Panc1 (cell line): ENCODE measurements at regions not wholly inside any gene's neighbourhood (a gene's known extent, or its start where the extent isn't known, plus 50 kb on each side); places are given as distances from the start of the nearest gene placed in this dataset.

Experiments
- ATAC-seq: fragments of 200-7000 bp; cut with Tn5 transposase; 2 replicates; pipeline ENCODE4 v1.9.1; 2020; ENCODE audit warnings: mild to moderate bottlenecking, moderate library complexity
- BruUV-seq: library from RNA; stranded (reverse); fragments of 400-500 nt; replicated peaks from 2 replicates; lab custom pipeline; 2021; lab: Mats Ljungman, UMichigan
- CTCF ChIA-PET: fragments of 300-600 bp; sonication (Branson Sonifier 250); formaldehyde crosslinking; loops from one replicate; lab custom pipeline; 2022; ENCODE audit warnings: antibody characterized with exemption; lab: Charles Lee
- POLR2A ChIA-PET: fragments of 300-600 bp; sonication (Branson Sonifier 250); formaldehyde crosslinking; loops from one replicate; lab custom pipeline; 2022; ENCODE audit warnings: antibody characterized with exemption; lab: Charles Lee
- DNase-seq: peaks from one replicate; pipeline ENCODE4 v3.0.0-alpha.2; 2010; ENCODE audit warnings: low read depth, low spot score
- H3K27ac ChIP-seq: 2 replicates; pipeline ENCODE4 v1.5.1; 2011; ENCODE audit warnings: mild to moderate bottlenecking, low read length, inconsistent platforms
- H3K27me3 ChIP-seq: fragments of 200-500 bp; sonication (Bioruptor generic); 2 replicates; pipeline ENCODE4 v1.6.0; 2014; ENCODE audit warnings: low read length, inconsistent platforms; ENCODE audit not compliant: control insufficient read depth, insufficient read depth
- H3K36me3 ChIP-seq: fragments of 200-500 bp; sonication (Bioruptor generic); 2 replicates; pipeline ENCODE4 v1.5.1; 2014; ENCODE audit warnings: inconsistent platforms, mild to moderate bottlenecking, low read length, moderate library complexity; ENCODE audit not compliant: control insufficient read depth, insufficient read depth
- H3K4me1 ChIP-seq: 2 replicates; pipeline ENCODE4 v1.5.1; 2011; ENCODE audit warnings: inconsistent platforms, mild to moderate bottlenecking, low read length, moderate library complexity; ENCODE audit not compliant: control insufficient read depth, insufficient read depth
- H3K4me3 ChIP-seq, 2 experiments: 2 replicates each; pipeline ENCODE4 v1.5.1; 2011 to 2012; ENCODE audit warnings: low read depth in 2 of 2, low read length in 2 of 2, mild to moderate bottlenecking in 2 of 2, inconsistent platforms in 1 of 2, moderate library complexity in 1 of 2
- H3K9me3 ChIP-seq: fragments of 200-500 bp; sonication (Bioruptor generic); 2 replicates; pipeline ENCODE4 v1.5.1; 2014; ENCODE audit warnings: low read depth, mild to moderate bottlenecking, inconsistent platforms, low read length, moderate library complexity; ENCODE audit not compliant: control insufficient read depth, insufficient read depth
- POLR2AphosphoS5 ChIP-seq: IDR thresholded peaks from 2 replicates; pipeline ENCODE4 v1.6.1; 2012; ENCODE audit warnings: mild to moderate bottlenecking, low read depth, low read length, moderate library complexity
- SIN3A ChIP-seq: IDR thresholded peaks from 2 replicates; pipeline ENCODE4 v1.6.1; 2012; ENCODE audit warnings: low read depth, mild to moderate bottlenecking, low read length, moderate library complexity, borderline replicate concordance; ENCODE audit not compliant: insufficient read depth
- TCF7L2 ChIP-seq: IDR thresholded peaks from 2 replicates; pipeline ENCODE4 v1.6.1; 2011; ENCODE audit warnings: mild to moderate bottlenecking, low read depth, low read length, inconsistent platforms
- in situ Hi-C: cut with HindIII; loops from 2 replicates; pipeline ENCODE4 v1.10.0; 2016; ENCODE audit warnings: low sequenced_read_pairs, low pct_unique_long_range_greater_than_20kb
- intact Hi-C: fragments of 100-400 bp; cut with micrococcal nuclease; formaldehyde crosslinking; loops from one replicate; pipeline ENCODE4 v1.10.0; 2022; ENCODE audit not compliant: unreplicated experiment
- TF ChIP-seq, protein P1 (sequence below): fragments of 450-650 bp; IDR thresholded peaks from 2 replicates; pipeline ENCODE4 v1.5.1; 2017; ENCODE audit warnings: mild to moderate bottlenecking
- TF ChIP-seq, protein P2 (sequence below), 2 experiments: IDR thresholded peaks; 2 replicates each; pipeline ENCODE4 v1.6.1; 2011 to 2012; ENCODE audit warnings: low read depth in 2 of 2, control low read depth in 1 of 2, low read length in 1 of 2, mild to moderate bottlenecking in 1 of 2, moderate library complexity in 1 of 2; ENCODE audit not compliant: insufficient read depth in 1 of 2

DNA sequence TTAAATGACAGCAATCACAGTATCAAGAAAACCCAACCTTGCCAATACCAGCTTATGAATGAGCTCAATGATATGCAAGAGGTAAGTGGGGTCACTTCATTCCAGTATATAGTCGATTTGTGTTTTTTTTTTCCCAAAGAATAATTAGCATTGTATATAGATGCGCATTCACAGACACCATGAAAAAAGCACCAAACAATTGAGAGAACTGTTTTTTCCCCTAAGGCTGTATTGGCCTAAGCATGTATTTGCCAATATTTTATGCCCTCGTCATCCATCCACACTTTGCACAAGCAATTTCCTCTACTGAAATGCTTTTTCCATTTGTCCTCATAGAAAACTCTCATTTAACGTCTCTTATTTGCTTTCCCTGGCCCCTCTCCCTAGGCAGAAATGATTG lies 213.7 kb downstream of the SAMD5 start:
- CTCF ChIA-PET, result no interaction called here
- ATAC-seq (no peak), DNase-seq (no peak)
- intact Hi-C loops, result no loop called here
- no peaks in the 10 kb centered on the region for H3K27me3 ChIP-seq
- H3K4me3 ChIP-seq, result no peak overlapping the region
- no peaks in the 10 kb centered on the region for H3K4me1 ChIP-seq
- TF ChIP-seq, protein P1, sequence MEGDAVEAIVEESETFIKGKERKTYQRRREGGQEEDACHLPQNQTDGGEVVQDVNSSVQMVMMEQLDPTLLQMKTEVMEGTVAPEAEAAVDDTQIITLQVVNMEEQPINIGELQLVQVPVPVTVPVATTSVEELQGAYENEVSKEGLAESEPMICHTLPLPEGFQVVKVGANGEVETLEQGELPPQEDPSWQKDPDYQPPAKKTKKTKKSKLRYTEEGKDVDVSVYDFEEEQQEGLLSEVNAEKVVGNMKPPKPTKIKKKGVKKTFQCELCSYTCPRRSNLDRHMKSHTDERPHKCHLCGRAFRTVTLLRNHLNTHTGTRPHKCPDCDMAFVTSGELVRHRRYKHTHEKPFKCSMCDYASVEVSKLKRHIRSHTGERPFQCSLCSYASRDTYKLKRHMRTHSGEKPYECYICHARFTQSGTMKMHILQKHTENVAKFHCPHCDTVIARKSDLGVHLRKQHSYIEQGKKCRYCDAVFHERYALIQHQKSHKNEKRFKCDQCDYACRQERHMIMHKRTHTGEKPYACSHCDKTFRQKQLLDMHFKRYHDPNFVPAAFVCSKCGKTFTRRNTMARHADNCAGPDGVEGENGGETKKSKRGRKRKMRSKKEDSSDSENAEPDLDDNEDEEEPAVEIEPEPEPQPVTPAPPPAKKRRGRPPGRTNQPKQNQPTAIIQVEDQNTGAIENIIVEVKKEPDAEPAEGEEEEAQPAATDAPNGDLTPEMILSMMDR, result no peak
- TF ChIP-seq SIN3A, result no peak
- TF ChIP-seq POLR2AphosphoS5, result no peak
- TF ChIP-seq, protein P2, sequence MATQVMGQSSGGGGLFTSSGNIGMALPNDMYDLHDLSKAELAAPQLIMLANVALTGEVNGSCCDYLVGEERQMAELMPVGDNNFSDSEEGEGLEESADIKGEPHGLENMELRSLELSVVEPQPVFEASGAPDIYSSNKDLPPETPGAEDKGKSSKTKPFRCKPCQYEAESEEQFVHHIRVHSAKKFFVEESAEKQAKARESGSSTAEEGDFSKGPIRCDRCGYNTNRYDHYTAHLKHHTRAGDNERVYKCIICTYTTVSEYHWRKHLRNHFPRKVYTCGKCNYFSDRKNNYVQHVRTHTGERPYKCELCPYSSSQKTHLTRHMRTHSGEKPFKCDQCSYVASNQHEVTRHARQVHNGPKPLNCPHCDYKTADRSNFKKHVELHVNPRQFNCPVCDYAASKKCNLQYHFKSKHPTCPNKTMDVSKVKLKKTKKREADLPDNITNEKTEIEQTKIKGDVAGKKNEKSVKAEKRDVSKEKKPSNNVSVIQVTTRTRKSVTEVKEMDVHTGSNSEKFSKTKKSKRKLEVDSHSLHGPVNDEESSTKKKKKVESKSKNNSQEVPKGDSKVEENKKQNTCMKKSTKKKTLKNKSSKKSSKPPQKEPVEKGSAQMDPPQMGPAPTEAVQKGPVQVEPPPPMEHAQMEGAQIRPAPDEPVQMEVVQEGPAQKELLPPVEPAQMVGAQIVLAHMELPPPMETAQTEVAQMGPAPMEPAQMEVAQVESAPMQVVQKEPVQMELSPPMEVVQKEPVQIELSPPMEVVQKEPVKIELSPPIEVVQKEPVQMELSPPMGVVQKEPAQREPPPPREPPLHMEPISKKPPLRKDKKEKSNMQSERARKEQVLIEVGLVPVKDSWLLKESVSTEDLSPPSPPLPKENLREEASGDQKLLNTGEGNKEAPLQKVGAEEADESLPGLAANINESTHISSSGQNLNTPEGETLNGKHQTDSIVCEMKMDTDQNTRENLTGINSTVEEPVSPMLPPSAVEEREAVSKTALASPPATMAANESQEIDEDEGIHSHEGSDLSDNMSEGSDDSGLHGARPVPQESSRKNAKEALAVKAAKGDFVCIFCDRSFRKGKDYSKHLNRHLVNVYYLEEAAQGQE (IDR thresholded peaks at IDR 0.05; ENCODE audit: insufficient read depth in 1 of 2, low read depth in 2 of 2, low read length in 1 of 2), result no peak
- TF ChIP-seq TCF7L2, result no peak
- H3K9me3 ChIP-seq, result no peaks in the 10 kb centered on the region
- POLR2A ChIA-PET, result interaction anchor here (0.5 kb wide), 1 partner anchor 1021 kb away, joined by 3 read pairs; no protein-coding TSS in a partner anchor
- H3K36me3 ChIP-seq, result no peaks in the 10 kb centered on the region
- in situ Hi-C loops, result no loop called here
- no peak overlapping the region for H3K27ac ChIP-seq
- no TSS peak for BruUV-seq

DNA sequence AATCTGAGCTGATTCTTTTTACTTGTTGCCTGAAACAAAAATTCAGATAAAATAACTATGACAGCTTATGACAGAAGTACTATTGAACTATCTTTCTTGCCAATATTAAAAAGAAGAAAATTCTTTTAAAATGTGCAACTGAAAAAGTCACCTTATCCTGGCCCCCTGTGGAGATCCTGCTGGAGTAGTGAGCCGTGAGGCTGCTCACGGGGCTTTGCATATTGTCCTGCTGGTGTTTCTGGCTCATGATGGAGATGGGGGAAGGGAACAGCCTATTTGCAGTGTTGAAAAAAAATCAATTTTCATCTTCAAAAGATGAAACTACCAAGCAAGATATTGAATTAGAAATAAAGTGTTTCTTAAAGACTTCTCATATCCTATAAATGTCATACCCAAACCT lies 216.0 kb downstream of the SAMD5 start:
- Histone ChIP-seq H3K27ac (no peak overlapping the region), H3K4me1 (no peaks in the 10 kb centered on the region), H3K4me3 (no peak overlapping the region), H3K27me3 (no peaks in the 10 kb centered on the region), H3K9me3 (no peaks in the 10 kb centered on the region), H3K36me3 (no peaks in the 10 kb centered on the region)
- intact Hi-C loops (no loop called here), in situ Hi-C loops (no loop called here)
- ChIA-PET POLR2A (no interaction called here), CTCF (no interaction called here)
- no TSS peak for BruUV-seq
- no peak for DNase-seq
- no peak for TF ChIP-seq SIN3A
- TF ChIP-seq, protein P2 (IDR thresholded peaks at IDR 0.05; ENCODE audit: insufficient read depth in 1 of 2, low read depth in 2 of 2, low read length in 1 of 2), result no peak
- TF ChIP-seq, protein P1, result no peak
- TF ChIP-seq POLR2AphosphoS5, result no peak
- no peak for TF ChIP-seq TCF7L2
- ATAC-seq, result no peak
